ENCODE measurements at regions not wholly inside any gene's neighbourhood (a gene's known extent, or its start where the extent isn't known, plus 50 kb on each side); places are given as distances from the start of the nearest gene placed in this dataset.

- Mint-ChIP-seq H3K27me3 (ENCODE audit: insufficient read depth, low read depth) (no peaks in the 10 kb centered on the region), H3K27ac (no peak overlapping the region), H3K9me3 (no peaks in the 10 kb centered on the region), H3K4me3 (no peak overlapping the region), H3K4me1 (no peaks in the 10 kb centered on the region), H3K36me3 (no peaks in the 10 kb centered on the region)
- Histone ChIP-seq H4K20me1 (ENCODE audit: low read depth) (peaks cover 4% of the 10 kb centered on the region), H3K9me3 (ENCODE audit: low read depth) (no peaks in the 10 kb centered on the region), H3F3A (ENCODE audit: low read depth) (no peaks in the 10 kb centered on the region), H3K27me3 (no peaks in the 10 kb centered on the region), H3K4me3 (no peak overlapping the region), H3K79me2 (ENCODE audit: low read depth) (no peaks in the 10 kb centered on the region), H2AFZ (replicated peaks) (no peak overlapping the region), H3K36me3 (no peaks in the 10 kb centered on the region), H3K4me1 (no peaks in the 10 kb centered on the region), H3K4me2 (no peak overlapping the region), H3K27ac (no peak overlapping the region), H3K9ac (no peak overlapping the region)
- TF ChIP-seq EZH2phosphoT487 (IDR thresholded peaks at IDR 0.05) (no peak), CTCF (IDR thresholded peaks at IDR 0.05) (no peak), EZH2 (IDR thresholded peaks at IDR 0.05) (no peak)
- DNase-seq (ENCODE audit: low spot score): peak; percentile 45
These were observed 140.7 kb downstream of the RNASET2 start for GRCh38 chr6:166815629-166816028.

GRCh38 chr6:166814390-166814789 is 142.0 kb downstream of the RNASET2 start:
- H3K27me3 Mint-ChIP-seq (ENCODE audit: insufficient read depth, low read depth): no peaks in the 10 kb centered on the region
- H3K27ac Mint-ChIP-seq: no peak overlapping the region
- H3K9ac ChIP-seq: no peak overlapping the region
- H3K9me3 ChIP-seq (ENCODE audit: low read depth): no peaks in the 10 kb centered on the region
- DNase-seq (ENCODE audit: low spot score): no peak
- no peaks in the 10 kb centered on the region for H3K4me1 ChIP-seq
- H4K20me1 ChIP-seq (ENCODE audit: low read depth): peaks cover 4% of the 10 kb centered on the region
- H3K36me3 ChIP-seq: no peaks in the 10 kb centered on the region
- H3K36me3 Mint-ChIP-seq: no peaks in the 10 kb centered on the region
- H2AFZ ChIP-seq (replicated peaks): no peak overlapping the region
- no peaks in the 10 kb centered on the region for H3F3A ChIP-seq (ENCODE audit: low read depth)
- no peaks in the 10 kb centered on the region for H3K27me3 ChIP-seq
- H3K9me3 Mint-ChIP-seq: no peaks in the 10 kb centered on the region
- no peaks in the 10 kb centered on the region for H3K79me2 ChIP-seq (ENCODE audit: low read depth)
- no peak overlapping the region for H3K4me2 ChIP-seq
- H3K4me3 Mint-ChIP-seq: no peak overlapping the region
- H3K4me1 Mint-ChIP-seq: no peaks in the 10 kb centered on the region
- no peak for TF ChIP-seq CTCF (IDR thresholded peaks at IDR 0.05)
- no peak for TF ChIP-seq EZH2 (IDR thresholded peaks at IDR 0.05)
- TF ChIP-seq EZH2phosphoT487 (IDR thresholded peaks at IDR 0.05): no peak
- no peak overlapping the region for H3K4me3 ChIP-seq
- H3K27ac ChIP-seq: no peak overlapping the region

- Histone ChIP-seq H3K79me2 (ENCODE audit: low read depth) (no peaks in the 10 kb centered on the region), H3K27ac (no peak overlapping the region), H3K4me3 (no peak overlapping the region), H3K9me3 (ENCODE audit: low read depth) (no peaks in the 10 kb centered on the region), H3K27me3 (no peaks in the 10 kb centered on the region), H3K36me3 (no peaks in the 10 kb centered on the region), H3K4me1 (no peaks in the 10 kb centered on the region), H3K9ac (no peak overlapping the region), H4K20me1 (ENCODE audit: low read depth) (peaks cover 4% of the 10 kb centered on the region), H3F3A (ENCODE audit: low read depth) (no peaks in the 10 kb centered on the region), H2AFZ (replicated peaks) (no peak overlapping the region), H3K4me2 (no peak overlapping the region)
- Mint-ChIP-seq H3K4me3 (no peak overlapping the region), H3K27ac (no peak overlapping the region), H3K36me3 (no peaks in the 10 kb centered on the region), H3K27me3 (ENCODE audit: insufficient read depth, low read depth) (no peaks in the 10 kb centered on the region), H3K9me3 (no peaks in the 10 kb centered on the region), H3K4me1 (no peaks in the 10 kb centered on the region)
- TF ChIP-seq CTCF (IDR thresholded peaks at IDR 0.05) (no peak), EZH2phosphoT487 (IDR thresholded peaks at IDR 0.05) (no peak), EZH2 (IDR thresholded peaks at IDR 0.05) (no peak)
- DNase-seq (ENCODE audit: low spot score): no peak
These were observed 142.9 kb downstream of the RNASET2 start for GRCh38 chr6:166813461-166813860.

All from neural progenitor cell (in vitro differentiated cells).